HCT116 (cell line): ENCODE measurements at regions not wholly inside any gene's neighbourhood (a gene's known extent, or its start where the extent isn't known, plus 50 kb on each side); places are given as distances from the start of the nearest gene placed in this dataset.
"Not testable (repeated sequence)": the region's sequence is repeated elsewhere in the genome, so short reads cannot be mapped to it uniquely, and the experiment has no call there.

Experiments used
- ATF3 ChIP-seq: IDR thresholded peaks from 2 replicates; pipeline ENCODE4 v1.6.1; 2012
- CBX3 ChIP-seq: IDR thresholded peaks from 2 replicates; pipeline ENCODE4 v1.6.1; 2012; ENCODE audit warnings: low read depth
- CTCF ChIP-seq, 3 experiments: fragments of 200-600 bp in 1 of 3; sonication (generic) in 1 of 3; IDR thresholded peaks in 2 of 3; conservative IDR thresholded peaks in 1 of 3; 2 replicates each; pipeline ENCODE4 v1.5.1; 2012 to 2017; ENCODE audit warnings: low read depth in 2 of 3, low read length in 2 of 3, antibody characterized with exemption in 1 of 3, borderline replicate concordance in 1 of 3, control low read depth in 1 of 3, mild to moderate bottlenecking in 1 of 3, mixed read lengths in 1 of 3, mixed run types in 1 of 3, moderate library complexity in 1 of 3; ENCODE audit not compliant: insufficient read depth in 1 of 3
- EZH2 ChIP-seq: fragments of 200-600 bp; sonication (generic); IDR thresholded peaks from 2 replicates; pipeline ENCODE4 v1.6.1; 2017; ENCODE audit warnings: antibody characterized with exemption, mixed run types
- MAX ChIP-seq: IDR thresholded peaks from 2 replicates; pipeline ENCODE4 v1.6.1; 2012
- POLR2A ChIP-seq: IDR thresholded peaks from 2 replicates; pipeline ENCODE4 v1.7.0; 2011; ENCODE audit warnings: borderline replicate concordance; ENCODE audit not compliant: insufficient read depth, insufficient read length; ENCODE audit errors: extremely low read depth
- RAD21 ChIP-seq: IDR thresholded peaks from 2 replicates; pipeline ENCODE4 v1.6.1; 2012; ENCODE audit warnings: low read depth, mild to moderate bottlenecking
- REST ChIP-seq: IDR thresholded peaks from 2 replicates; pipeline ENCODE4 v1.6.1; 2012; ENCODE audit warnings: low read depth
- SP1 ChIP-seq: IDR thresholded peaks from 2 replicates; pipeline ENCODE4 v1.6.1; 2012; ENCODE audit warnings: low read depth
- SRF ChIP-seq: IDR thresholded peaks from 2 replicates; pipeline ENCODE4 v1.6.1; 2012; ENCODE audit warnings: low read depth
- TCF7L2 ChIP-seq: IDR thresholded peaks from 2 replicates; pipeline ENCODE4 v1.7.0; 2011; ENCODE audit warnings: borderline replicate concordance, inconsistent platforms; ENCODE audit not compliant: insufficient read depth, insufficient read length; ENCODE audit errors: extremely low read depth
- YY1 ChIP-seq: IDR thresholded peaks from 2 replicates; pipeline ENCODE4 v1.6.1; 2011; ENCODE audit warnings: low read length, low read depth, moderate library complexity, mild to moderate bottlenecking; ENCODE audit not compliant: insufficient replicate concordance; ENCODE audit errors: extremely low read depth
- ZBTB33 ChIP-seq: IDR thresholded peaks from 2 replicates; pipeline ENCODE4 v1.6.1; 2011; ENCODE audit warnings: mild to moderate bottlenecking, low read length, moderate library complexity; ENCODE audit not compliant: insufficient replicate concordance; ENCODE audit errors: extremely low read depth
- ZNF274 ChIP-seq: fragments of 200-500 bp; sonication (Bioruptor generic); IDR thresholded peaks from 2 replicates; pipeline ENCODE4 v1.6.1; 2014; ENCODE audit warnings: mild to moderate bottlenecking, low read depth, low read length, inconsistent platforms

- not testable (repeated sequence) for TF ChIP-seq SRF; CTCF (IDR thresholded peaks at IDR 0.05 in 2 of 3, conservative IDR thresholded peaks at IDR 0.05 in 1 of 3; ENCODE audit: borderline replicate concordance in 1 of 3, insufficient read depth in 1 of 3, low read depth in 2 of 3, low read length in 2 of 3); POLR2A; SP1; MAX; RAD21; ZNF274; ZBTB33; CBX3; YY1; EZH2; REST; ATF3; TCF7L2
These were observed 60.1 kb upstream of the KIT start for GRCh38 chr4:54597678-54598077.
